GM23248 (cell line): ENCODE measurements at regions not wholly inside any gene's neighbourhood (a gene's known extent, or its start where the extent isn't known, plus 50 kb on each side); places are given as distances from the start of the nearest gene placed in this dataset.

Experiments
- EZH2 ChIP-seq: fragments of 200-600 bp; sonication (generic); IDR thresholded peaks from 2 replicates; pipeline ENCODE4 v1.6.1; 2018; ENCODE audit warnings: antibody characterized with exemption, mild to moderate bottlenecking; ENCODE audit not compliant: insufficient read depth, poor library complexity, severe bottlenecking
- EZH2phosphoT487 ChIP-seq: fragments of 200-600 bp; sonication (generic); IDR thresholded peaks from 2 replicates; pipeline ENCODE4 v1.6.1; 2018; ENCODE audit warnings: antibody characterized with exemption, moderate library complexity, mild to moderate bottlenecking, low read depth; ENCODE audit not compliant: insufficient read depth

- TF ChIP-seq EZH2 (no peak), EZH2phosphoT487 (no peak)
These were observed 189.4 kb upstream of the KCTD3 start for GRCh38 chr1:215377746-215378145.
